GM23338 (cell line): ENCODE measurements at regions not wholly inside any gene's neighbourhood (a gene's known extent, or its start where the extent isn't known, plus 50 kb on each side); places are given as distances from the start of the nearest gene placed in this dataset.

Experiments
- ATAC-seq: fragments of 200-7000 bp; cut with Tn5 transposase; 3 replicates; pipeline ENCODE4 v1.9.1; 2020
- DNase-seq: peaks from one replicate; pipeline ENCODE4 v3.0.0-alpha.2; 2015; ENCODE audit warnings: low spot score
- H2AFZ ChIP-seq: fragments of 200-600 bp; sonication (generic); 2 replicates; pipeline ENCODE4 v1.8.0; 2016; ENCODE audit warnings: antibody characterized with exemption, mild to moderate bottlenecking, moderate library complexity
- H3F3A ChIP-seq: fragments of 200-600 bp; sonication (generic); replicated peaks from 2 replicates; pipeline ENCODE4 v1.8.0; 2017; ENCODE audit warnings: antibody characterized with exemption, mixed run types, low read depth
- H3K27ac ChIP-seq: fragments of 200-600 bp; sonication (generic); 2 replicates; pipeline ENCODE4 v1.6.1; 2016; ENCODE audit warnings: low read depth
- H3K27me3 ChIP-seq: fragments of 200-600 bp; sonication (generic); 2 replicates; pipeline ENCODE4 v1.8.0; 2016; ENCODE audit warnings: mild to moderate bottlenecking, mixed run types, moderate library complexity; ENCODE audit not compliant: insufficient read depth
- H3K36me3 ChIP-seq: fragments of 200-600 bp; sonication (generic); 2 replicates; pipeline ENCODE4 v1.8.0; 2016; ENCODE audit warnings: mild to moderate bottlenecking; ENCODE audit not compliant: insufficient read depth
- H3K4me1 ChIP-seq: fragments of 200-600 bp; sonication (generic); 2 replicates; pipeline ENCODE4 v1.8.0; 2016; ENCODE audit warnings: mild to moderate bottlenecking, moderate library complexity; ENCODE audit not compliant: insufficient read depth
- H3K4me2 ChIP-seq: fragments of 200-600 bp; sonication (generic); 2 replicates; pipeline ENCODE4 v1.7.1; 2017; ENCODE audit warnings: mixed run types
- H3K4me3 ChIP-seq: fragments of 200-600 bp; sonication (generic); 2 replicates; pipeline ENCODE4 v1.6.1; 2016; ENCODE audit warnings: mixed run types
- H3K79me2 ChIP-seq: fragments of 200-600 bp; sonication (generic); replicated peaks from 2 replicates; pipeline ENCODE4 v1.8.0; 2017; ENCODE audit warnings: mild to moderate bottlenecking; ENCODE audit not compliant: insufficient read depth
- H3K9me2 ChIP-seq: fragments of 200-600 bp; sonication (generic); 2 replicates; pipeline ENCODE4 v1.8.0; 2017; ENCODE audit not compliant: insufficient read depth
- H4K20me1 ChIP-seq: fragments of 200-600 bp; sonication (generic); replicated peaks from 2 replicates; pipeline ENCODE4 v1.8.0; 2017; ENCODE audit warnings: mild to moderate bottlenecking; ENCODE audit not compliant: insufficient read depth
- H3K27ac Mint-ChIP-seq: 2 replicates; pipeline ENCODE4 v1.8.0; 2020; ENCODE audit warnings: inconsistent platforms, mild to moderate bottlenecking, moderate library complexity, mixed read lengths
- H3K27me3 Mint-ChIP-seq: 3 replicates; pipeline ENCODE4 v1.8.0; 2022; ENCODE audit warnings: low read depth, mild to moderate bottlenecking, moderate library complexity, mixed read lengths, inconsistent platforms; ENCODE audit not compliant: insufficient read depth, poor library complexity
- H3K36me3 Mint-ChIP-seq: 3 replicates; pipeline ENCODE4 v1.8.0; 2021; ENCODE audit warnings: low read depth, mild to moderate bottlenecking, inconsistent platforms, moderate library complexity, mixed read lengths
- H3K4me1 Mint-ChIP-seq: 3 replicates; pipeline ENCODE4 v1.8.0; 2020; ENCODE audit warnings: mild to moderate bottlenecking, inconsistent platforms, mixed read lengths
- H3K4me3 Mint-ChIP-seq: 3 replicates; pipeline ENCODE4 v1.8.0; 2021; ENCODE audit warnings: moderate library complexity, mild to moderate bottlenecking, inconsistent platforms, mixed read lengths
- H3K9me3 Mint-ChIP-seq: 3 replicates; pipeline ENCODE4 v1.8.0; 2020; ENCODE audit warnings: moderate library complexity, mild to moderate bottlenecking, inconsistent platforms, mixed read lengths
- CREB1 ChIP-seq: fragments of 250-450 bp; sonication (Bioruptor Pico); IDR thresholded peaks from 2 replicates; pipeline ENCODE4 v1.5.0; 2020; ENCODE audit warnings: low read depth, mild to moderate bottlenecking, moderate library complexity
- EZH2 ChIP-seq: fragments of 200-600 bp; sonication (generic); IDR thresholded peaks from one replicate; pipeline ENCODE4 v1.8.0; 2017; ENCODE audit warnings: antibody characterized with exemption, mild to moderate bottlenecking, low read depth; ENCODE audit not compliant: unreplicated experiment
- EZH2phosphoT487 ChIP-seq: fragments of 200-600 bp; sonication (generic); IDR thresholded peaks from one replicate; pipeline ENCODE4 v1.8.1; 2018; ENCODE audit warnings: antibody characterized with exemption; ENCODE audit not compliant: unreplicated experiment
- JUNB ChIP-seq: IDR thresholded peaks from one replicate; pipeline ENCODE4 v1.6.1; 2016; ENCODE audit warnings: antibody characterized with exemption; ENCODE audit not compliant: unreplicated experiment
- NANOG ChIP-seq: IDR thresholded peaks from 2 replicates; pipeline ENCODE4 v1.6.1; 2016; ENCODE audit warnings: antibody characterized with exemption, borderline replicate concordance
- POLR2AphosphoS5 ChIP-seq: IDR thresholded peaks from 2 replicates; pipeline ENCODE4 v1.6.1; 2016; ENCODE audit warnings: antibody characterized with exemption, low read depth
- STAT1 ChIP-seq: IDR thresholded peaks from one replicate; pipeline ENCODE4 v1.6.1; 2016; ENCODE audit warnings: antibody characterized with exemption; ENCODE audit not compliant: unreplicated experiment
- ZNF114 ChIP-seq: fragments of 250-450 bp; sonication (Bioruptor Pico); IDR thresholded peaks from 2 replicates; pipeline ENCODE4 v1.5.0; 2020; ENCODE audit warnings: mild to moderate bottlenecking, moderate library complexity
- ZNF331 ChIP-seq: fragments of 250-450 bp; sonication (Bioruptor Pico); IDR thresholded peaks from 2 replicates; pipeline ENCODE4 v1.5.0; 2020; ENCODE audit warnings: low read depth, mild to moderate bottlenecking, moderate library complexity
- TF ChIP-seq, protein P1 (sequence below): IDR thresholded peaks from one replicate; pipeline ENCODE4 v1.6.1; 2018; ENCODE audit warnings: antibody characterized with exemption; ENCODE audit not compliant: unreplicated experiment
- TF ChIP-seq, protein P2 (sequence below), 2 experiments: fragments of 200-600 bp in 1 of 2; sonication (generic) in 1 of 2; conservative IDR thresholded peaks; 2 replicates each; pipeline versions ENCODE4 v1.5.1 to v1.6.1; 2016 to 2017; ENCODE audit warnings: antibody characterized with exemption in 2 of 2, low read depth in 2 of 2, mild to moderate bottlenecking in 2 of 2, moderate library complexity in 1 of 2
- TF ChIP-seq, protein P3 (sequence below): fragments of 250-450 bp; sonication (Bioruptor Pico); IDR thresholded peaks from 2 replicates; pipeline ENCODE4 v1.5.0; 2020; ENCODE audit warnings: mild to moderate bottlenecking, moderate library complexity
- TF ChIP-seq, protein P4 (sequence below): IDR thresholded peaks from 2 replicates; pipeline ENCODE4 v1.6.1; 2016; ENCODE audit warnings: antibody characterized with exemption

DNA sequence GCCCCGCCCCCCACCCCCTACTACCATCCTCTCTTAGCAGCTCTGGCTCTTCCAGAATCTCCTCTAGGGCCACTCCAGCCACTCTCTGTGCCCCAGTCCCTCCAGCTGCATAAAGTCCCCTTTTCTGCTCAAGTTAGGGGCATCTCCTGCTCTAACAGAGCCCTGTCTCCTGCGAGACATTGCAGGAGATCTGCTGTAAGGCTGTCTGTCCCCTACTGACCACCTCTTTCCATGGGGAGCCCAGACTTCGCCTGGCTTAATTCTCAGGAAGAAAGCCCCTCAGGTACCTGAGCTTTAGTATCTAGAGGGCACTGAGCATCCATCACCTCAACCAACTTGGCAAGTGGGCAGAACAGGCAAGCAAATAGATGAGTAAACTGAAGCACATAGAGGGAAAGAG is 200.7 kb upstream of the ZMIZ1 start:
- H3K27ac ChIP-seq = no peak overlapping the region
- no peaks in the 10 kb centered on the region for H3F3A ChIP-seq
- DNase-seq = no peak
- no peaks in the 10 kb centered on the region for H3K79me2 ChIP-seq
- no peak overlapping the region for H3K4me2 ChIP-seq
- H3K9me3 Mint-ChIP-seq = no peaks in the 10 kb centered on the region; the same call in 2 of the 3 replicates
- H3K27me3 ChIP-seq = no peaks in the 10 kb centered on the region
- peaks cover 9% of the 10 kb centered on the region for H3K27me3 Mint-ChIP-seq
- H4K20me1 ChIP-seq = no peaks in the 10 kb centered on the region
- no peak overlapping the region for H3K4me3 ChIP-seq
- no peak overlapping the region for H2AFZ ChIP-seq
- H3K4me1 Mint-ChIP-seq = no peaks in the 10 kb centered on the region
- H3K27ac Mint-ChIP-seq = no peak overlapping the region
- no peak for ATAC-seq
- H3K4me1 ChIP-seq = no peaks in the 10 kb centered on the region
- H3K4me3 Mint-ChIP-seq = no peak overlapping the region
- no peaks in the 10 kb centered on the region for H3K36me3 ChIP-seq
- H3K9me2 ChIP-seq = no peaks in the 10 kb centered on the region
- TF ChIP-seq, protein P1, sequence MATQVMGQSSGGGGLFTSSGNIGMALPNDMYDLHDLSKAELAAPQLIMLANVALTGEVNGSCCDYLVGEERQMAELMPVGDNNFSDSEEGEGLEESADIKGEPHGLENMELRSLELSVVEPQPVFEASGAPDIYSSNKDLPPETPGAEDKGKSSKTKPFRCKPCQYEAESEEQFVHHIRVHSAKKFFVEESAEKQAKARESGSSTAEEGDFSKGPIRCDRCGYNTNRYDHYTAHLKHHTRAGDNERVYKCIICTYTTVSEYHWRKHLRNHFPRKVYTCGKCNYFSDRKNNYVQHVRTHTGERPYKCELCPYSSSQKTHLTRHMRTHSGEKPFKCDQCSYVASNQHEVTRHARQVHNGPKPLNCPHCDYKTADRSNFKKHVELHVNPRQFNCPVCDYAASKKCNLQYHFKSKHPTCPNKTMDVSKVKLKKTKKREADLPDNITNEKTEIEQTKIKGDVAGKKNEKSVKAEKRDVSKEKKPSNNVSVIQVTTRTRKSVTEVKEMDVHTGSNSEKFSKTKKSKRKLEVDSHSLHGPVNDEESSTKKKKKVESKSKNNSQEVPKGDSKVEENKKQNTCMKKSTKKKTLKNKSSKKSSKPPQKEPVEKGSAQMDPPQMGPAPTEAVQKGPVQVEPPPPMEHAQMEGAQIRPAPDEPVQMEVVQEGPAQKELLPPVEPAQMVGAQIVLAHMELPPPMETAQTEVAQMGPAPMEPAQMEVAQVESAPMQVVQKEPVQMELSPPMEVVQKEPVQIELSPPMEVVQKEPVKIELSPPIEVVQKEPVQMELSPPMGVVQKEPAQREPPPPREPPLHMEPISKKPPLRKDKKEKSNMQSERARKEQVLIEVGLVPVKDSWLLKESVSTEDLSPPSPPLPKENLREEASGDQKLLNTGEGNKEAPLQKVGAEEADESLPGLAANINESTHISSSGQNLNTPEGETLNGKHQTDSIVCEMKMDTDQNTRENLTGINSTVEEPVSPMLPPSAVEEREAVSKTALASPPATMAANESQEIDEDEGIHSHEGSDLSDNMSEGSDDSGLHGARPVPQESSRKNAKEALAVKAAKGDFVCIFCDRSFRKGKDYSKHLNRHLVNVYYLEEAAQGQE = no peak
- TF ChIP-seq EZH2phosphoT487 (no peak), STAT1 (no peak), ZNF331 (no peak), CREB1 (CRISPR knock-in tag) (no peak), POLR2AphosphoS5 (no peak), ZNF114 (CRISPR knock-in tag) (no peak), NANOG (no peak), JUNB (no peak), EZH2 (no peak)
- TF ChIP-seq, protein P2, sequence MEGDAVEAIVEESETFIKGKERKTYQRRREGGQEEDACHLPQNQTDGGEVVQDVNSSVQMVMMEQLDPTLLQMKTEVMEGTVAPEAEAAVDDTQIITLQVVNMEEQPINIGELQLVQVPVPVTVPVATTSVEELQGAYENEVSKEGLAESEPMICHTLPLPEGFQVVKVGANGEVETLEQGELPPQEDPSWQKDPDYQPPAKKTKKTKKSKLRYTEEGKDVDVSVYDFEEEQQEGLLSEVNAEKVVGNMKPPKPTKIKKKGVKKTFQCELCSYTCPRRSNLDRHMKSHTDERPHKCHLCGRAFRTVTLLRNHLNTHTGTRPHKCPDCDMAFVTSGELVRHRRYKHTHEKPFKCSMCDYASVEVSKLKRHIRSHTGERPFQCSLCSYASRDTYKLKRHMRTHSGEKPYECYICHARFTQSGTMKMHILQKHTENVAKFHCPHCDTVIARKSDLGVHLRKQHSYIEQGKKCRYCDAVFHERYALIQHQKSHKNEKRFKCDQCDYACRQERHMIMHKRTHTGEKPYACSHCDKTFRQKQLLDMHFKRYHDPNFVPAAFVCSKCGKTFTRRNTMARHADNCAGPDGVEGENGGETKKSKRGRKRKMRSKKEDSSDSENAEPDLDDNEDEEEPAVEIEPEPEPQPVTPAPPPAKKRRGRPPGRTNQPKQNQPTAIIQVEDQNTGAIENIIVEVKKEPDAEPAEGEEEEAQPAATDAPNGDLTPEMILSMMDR (conservative IDR thresholded peaks at IDR 0.05; ENCODE audit: low read depth in 2 of 2) = no peak
- TF ChIP-seq, protein P3, sequence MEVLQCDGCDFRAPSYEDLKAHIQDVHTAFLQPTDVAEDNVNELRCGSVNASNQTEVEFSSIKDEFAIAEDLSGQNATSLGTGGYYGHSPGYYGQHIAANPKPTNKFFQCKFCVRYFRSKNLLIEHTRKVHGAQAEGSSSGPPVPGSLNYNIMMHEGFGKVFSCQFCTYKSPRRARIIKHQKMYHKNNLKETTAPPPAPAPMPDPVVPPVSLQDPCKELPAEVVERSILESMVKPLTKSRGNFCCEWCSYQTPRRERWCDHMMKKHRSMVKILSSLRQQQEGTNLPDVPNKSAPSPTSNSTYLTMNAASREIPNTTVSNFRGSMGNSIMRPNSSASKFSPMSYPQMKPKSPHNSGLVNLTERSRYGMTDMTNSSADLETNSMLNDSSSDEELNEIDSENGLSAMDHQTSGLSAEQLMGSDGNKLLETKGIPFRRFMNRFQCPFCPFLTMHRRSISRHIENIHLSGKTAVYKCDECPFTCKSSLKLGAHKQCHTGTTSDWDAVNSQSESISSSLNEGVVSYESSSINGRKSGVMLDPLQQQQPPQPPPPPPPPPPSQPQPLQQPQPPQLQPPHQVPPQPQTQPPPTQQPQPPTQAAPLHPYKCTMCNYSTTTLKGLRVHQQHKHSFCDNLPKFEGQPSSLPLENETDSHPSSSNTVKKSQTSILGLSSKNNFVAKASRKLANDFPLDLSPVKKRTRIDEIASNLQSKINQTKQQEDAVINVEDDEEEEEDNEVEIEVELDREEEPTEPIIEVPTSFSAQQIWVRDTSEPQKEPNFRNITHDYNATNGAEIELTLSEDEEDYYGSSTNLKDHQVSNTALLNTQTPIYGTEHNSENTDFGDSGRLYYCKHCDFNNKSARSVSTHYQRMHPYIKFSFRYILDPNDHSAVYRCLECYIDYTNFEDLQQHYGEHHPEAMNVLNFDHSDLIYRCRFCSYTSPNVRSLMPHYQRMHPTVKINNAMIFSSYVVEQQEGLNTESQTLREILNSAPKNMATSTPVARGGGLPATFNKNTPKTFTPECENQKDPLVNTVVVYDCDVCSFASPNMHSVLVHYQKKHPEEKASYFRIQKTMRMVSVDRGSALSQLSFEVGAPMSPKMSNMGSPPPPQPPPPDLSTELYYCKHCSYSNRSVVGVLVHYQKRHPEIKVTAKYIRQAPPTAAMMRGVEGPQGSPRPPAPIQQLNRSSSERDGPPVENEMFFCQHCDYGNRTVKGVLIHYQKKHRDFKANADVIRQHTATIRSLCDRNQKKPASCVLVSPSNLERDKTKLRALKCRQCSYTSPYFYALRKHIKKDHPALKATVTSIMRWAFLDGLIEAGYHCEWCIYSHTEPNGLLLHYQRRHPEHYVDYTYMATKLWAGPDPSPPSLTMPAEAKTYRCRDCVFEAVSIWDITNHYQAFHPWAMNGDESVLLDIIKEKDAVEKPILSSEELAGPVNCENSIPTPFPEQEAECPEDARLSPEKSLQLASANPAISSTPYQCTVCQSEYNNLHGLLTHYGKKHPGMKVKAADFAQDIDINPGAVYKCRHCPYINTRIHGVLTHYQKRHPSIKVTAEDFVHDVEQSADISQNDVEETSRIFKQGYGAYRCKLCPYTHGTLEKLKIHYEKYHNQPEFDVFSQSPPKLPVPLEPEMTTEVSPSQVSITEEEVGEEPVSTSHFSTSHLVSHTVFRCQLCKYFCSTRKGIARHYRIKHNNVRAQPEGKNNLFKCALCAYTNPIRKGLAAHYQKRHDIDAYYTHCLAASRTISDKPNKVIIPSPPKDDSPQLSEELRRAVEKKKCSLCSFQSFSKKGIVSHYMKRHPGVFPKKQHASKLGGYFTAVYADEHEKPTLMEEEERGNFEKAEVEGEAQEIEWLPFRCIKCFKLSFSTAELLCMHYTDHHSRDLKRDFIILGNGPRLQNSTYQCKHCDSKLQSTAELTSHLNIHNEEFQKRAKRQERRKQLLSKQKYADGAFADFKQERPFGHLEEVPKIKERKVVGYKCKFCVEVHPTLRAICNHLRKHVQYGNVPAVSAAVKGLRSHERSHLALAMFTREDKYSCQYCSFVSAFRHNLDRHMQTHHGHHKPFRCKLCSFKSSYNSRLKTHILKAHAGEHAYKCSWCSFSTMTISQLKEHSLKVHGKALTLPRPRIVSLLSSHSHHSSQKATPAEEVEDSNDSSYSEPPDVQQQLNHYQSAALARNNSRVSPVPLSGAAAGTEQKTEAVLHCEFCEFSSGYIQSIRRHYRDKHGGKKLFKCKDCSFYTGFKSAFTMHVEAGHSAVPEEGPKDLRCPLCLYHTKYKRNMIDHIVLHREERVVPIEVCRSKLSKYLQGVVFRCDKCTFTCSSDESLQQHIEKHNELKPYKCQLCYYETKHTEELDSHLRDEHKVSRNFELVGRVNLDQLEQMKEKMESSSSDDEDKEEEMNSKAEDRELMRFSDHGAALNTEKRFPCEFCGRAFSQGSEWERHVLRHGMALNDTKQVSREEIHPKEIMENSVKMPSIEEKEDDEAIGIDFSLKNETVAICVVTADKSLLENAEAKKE (CRISPR knock-in tag) = no peak
- TF ChIP-seq, protein P4, sequence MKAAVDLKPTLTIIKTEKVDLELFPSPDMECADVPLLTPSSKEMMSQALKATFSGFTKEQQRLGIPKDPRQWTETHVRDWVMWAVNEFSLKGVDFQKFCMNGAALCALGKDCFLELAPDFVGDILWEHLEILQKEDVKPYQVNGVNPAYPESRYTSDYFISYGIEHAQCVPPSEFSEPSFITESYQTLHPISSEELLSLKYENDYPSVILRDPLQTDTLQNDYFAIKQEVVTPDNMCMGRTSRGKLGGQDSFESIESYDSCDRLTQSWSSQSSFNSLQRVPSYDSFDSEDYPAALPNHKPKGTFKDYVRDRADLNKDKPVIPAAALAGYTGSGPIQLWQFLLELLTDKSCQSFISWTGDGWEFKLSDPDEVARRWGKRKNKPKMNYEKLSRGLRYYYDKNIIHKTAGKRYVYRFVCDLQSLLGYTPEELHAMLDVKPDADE = no peak
- H3K36me3 Mint-ChIP-seq = no peaks in the 10 kb centered on the region
